ENCODE measurements at regions not wholly inside any gene's neighbourhood (a gene's known extent, or its start where the extent isn't known, plus 50 kb on each side); places are given as distances from the start of the nearest gene placed in this dataset.

DNA sequence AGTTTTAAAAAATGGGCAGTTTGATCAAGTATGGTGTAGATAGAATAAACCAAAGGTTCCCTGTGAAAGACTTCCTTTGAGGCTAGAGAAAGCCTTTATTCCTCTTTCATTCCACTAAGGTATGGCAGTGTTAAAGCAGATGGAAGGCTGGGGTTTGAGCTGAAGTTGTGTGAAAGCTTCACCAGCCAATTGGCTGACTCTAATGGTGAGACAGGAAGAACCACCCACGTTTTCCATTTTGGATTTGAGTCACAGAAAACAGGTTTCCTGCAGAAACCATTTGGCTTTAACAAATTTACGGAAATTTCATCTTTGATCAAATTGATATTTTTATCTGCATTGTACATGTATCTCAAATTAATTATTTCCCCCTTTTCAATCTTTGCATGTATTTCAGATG is 455.0 kb downstream of the PCNX1 start:
- no peak overlapping the region for H3K4me3 ChIP-seq (ENCODE audit: low read depth in 1 of 2, low read length in 1 of 2)
- no peaks in the 10 kb centered on the region for H3K27me3 ChIP-seq
- no peak for TF ChIP-seq CTCF (IDR thresholded peaks at IDR 0.05)
- peaks cover 26 to 34% of the 10 kb centered on the region in 2 experiments for H3K4me1 ChIP-seq (ENCODE audit: control insufficient read depth in 1 of 2, insufficient read depth in 1 of 2, low read depth in 1 of 2, low read length in 1 of 2)
- peak overlapping the region; percentile 84 for H3K27ac ChIP-seq
- H3K9me3 ChIP-seq: no peaks in the 10 kb centered on the region
- H3K36me3 ChIP-seq: no peaks in the 10 kb centered on the region

DNA sequence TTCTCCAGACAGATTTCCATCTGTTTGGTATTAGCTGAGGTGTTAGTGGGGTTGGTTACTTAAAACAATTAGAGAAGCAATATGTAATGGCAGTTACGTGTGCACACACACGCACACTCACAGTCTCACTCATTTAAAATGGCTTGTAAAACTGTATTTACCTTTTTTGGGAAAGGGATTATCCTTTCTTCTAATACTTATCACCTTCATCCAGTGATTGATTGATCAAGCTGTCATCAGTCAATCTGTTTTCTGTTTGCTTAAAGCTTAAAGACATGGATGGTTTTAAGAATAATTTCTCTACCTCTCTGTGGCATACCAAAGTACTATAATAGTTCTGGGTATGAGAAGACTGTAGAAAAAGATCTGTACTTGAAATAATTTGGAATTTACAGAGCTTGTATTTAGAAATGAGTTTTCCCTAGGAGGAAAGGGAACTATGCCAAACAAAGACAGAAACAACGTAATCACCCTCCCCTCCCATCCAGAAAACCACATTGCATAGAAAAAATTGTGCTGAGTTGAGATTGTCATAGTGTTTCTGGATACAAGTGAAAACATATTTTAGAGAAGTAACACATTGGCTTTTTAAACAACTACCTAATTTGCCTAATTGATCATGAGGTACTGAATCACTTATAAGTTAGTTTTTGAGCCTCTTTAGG is 455.8 kb downstream of the PCNX1 start:
- peak overlapping the region; percentile 84 for H3K27ac ChIP-seq
- no peak for TF ChIP-seq CTCF (IDR thresholded peaks at IDR 0.05)
- H3K9me3 ChIP-seq: no peaks in the 10 kb centered on the region
- H3K27me3 ChIP-seq: no peaks in the 10 kb centered on the region
- peaks cover 26 to 34% of the 10 kb centered on the region in 2 experiments for H3K4me1 ChIP-seq (ENCODE audit: control insufficient read depth in 1 of 2, insufficient read depth in 1 of 2, low read depth in 1 of 2, low read length in 1 of 2)
- no peak overlapping the region for H3K4me3 ChIP-seq (ENCODE audit: low read depth in 1 of 2, low read length in 1 of 2)
- no peaks in the 10 kb centered on the region for H3K36me3 ChIP-seq

GRCh38 chr14:71363946-71364925 is 457.0 kb downstream of the PCNX1 start:
- no peaks in the 10 kb centered on the region for H3K9me3 ChIP-seq
- no peaks in the 10 kb centered on the region for H3K27me3 ChIP-seq
- peak overlapping the region; percentile 84 for H3K27ac ChIP-seq
- peaks cover 26 to 34% of the 10 kb centered on the region in 2 experiments for H3K4me1 ChIP-seq (ENCODE audit: control insufficient read depth in 1 of 2, insufficient read depth in 1 of 2, low read depth in 1 of 2, low read length in 1 of 2)
- H3K36me3 ChIP-seq: no peaks in the 10 kb centered on the region
- no peak for TF ChIP-seq CTCF (IDR thresholded peaks at IDR 0.05)
- no peak overlapping the region for H3K4me3 ChIP-seq (ENCODE audit: low read depth in 1 of 2, low read length in 1 of 2)

DNA sequence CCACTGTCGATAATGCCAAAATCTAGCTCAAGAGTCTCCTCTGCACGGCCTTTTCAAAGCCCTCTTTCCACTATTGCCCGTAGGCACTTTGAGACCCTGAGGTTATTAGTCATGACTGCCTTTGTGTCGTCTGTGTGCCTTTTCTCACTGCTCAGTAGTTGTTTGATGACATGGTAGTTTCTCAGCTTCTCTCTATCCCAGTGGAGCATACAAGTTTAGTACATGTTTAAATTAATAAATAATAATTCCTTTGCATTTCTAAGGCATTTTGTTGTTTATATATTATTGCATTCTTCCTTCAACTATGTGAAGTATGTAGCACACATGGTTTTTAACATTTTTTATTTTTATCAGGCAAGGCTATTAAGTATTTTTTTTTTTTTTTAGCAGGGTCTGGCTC is 458.1 kb downstream of the PCNX1 start:
- H3K4me1 ChIP-seq (ENCODE audit: control insufficient read depth in 1 of 2, insufficient read depth in 1 of 2, low read depth in 1 of 2, low read length in 1 of 2): peaks cover 26 to 34% of the 10 kb centered on the region in 2 experiments
- no peaks in the 10 kb centered on the region for H3K27me3 ChIP-seq
- TF ChIP-seq CTCF (IDR thresholded peaks at IDR 0.05): no peak
- peak overlapping the region; percentile 84 for H3K27ac ChIP-seq
- no peak overlapping the region for H3K4me3 ChIP-seq (ENCODE audit: low read depth in 1 of 2, low read length in 1 of 2)
- H3K36me3 ChIP-seq: no peaks in the 10 kb centered on the region
- H3K9me3 ChIP-seq: no peaks in the 10 kb centered on the region

DNA sequence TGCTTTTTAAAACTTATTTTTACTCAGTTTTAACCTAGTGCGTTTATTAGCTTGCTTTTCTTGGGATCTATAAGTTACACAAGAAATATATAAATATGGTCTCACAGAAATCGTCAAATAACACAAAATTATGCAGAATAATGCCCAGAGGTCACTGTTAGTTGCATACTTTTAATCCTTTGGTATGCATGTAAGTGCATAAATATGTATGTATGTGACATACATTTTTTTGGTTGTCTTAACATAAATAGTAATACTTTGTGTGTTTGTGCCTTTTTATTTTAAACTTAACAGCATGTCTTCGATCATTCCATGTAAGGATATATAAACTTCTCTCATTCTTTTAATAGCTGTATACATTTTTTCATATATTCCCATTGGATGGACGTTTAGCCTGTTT is 459.6 kb downstream of the PCNX1 start:
- peaks cover 18 to 30% of the 10 kb centered on the region in 2 experiments for H3K4me1 ChIP-seq (ENCODE audit: control insufficient read depth in 1 of 2, insufficient read depth in 1 of 2, low read depth in 1 of 2, low read length in 1 of 2)
- H3K4me3 ChIP-seq (ENCODE audit: low read depth in 1 of 2, low read length in 1 of 2): no peak overlapping the region
- H3K27ac ChIP-seq: peak overlapping the region; percentile 25
- H3K9me3 ChIP-seq: no peaks in the 10 kb centered on the region
- no peak for TF ChIP-seq CTCF (IDR thresholded peaks at IDR 0.05)
- H3K27me3 ChIP-seq: no peaks in the 10 kb centered on the region
- no peaks in the 10 kb centered on the region for H3K36me3 ChIP-seq
